NCI-H2029 (cell line): ENCODE measurements at regions not wholly inside any gene's neighbourhood (a gene's known extent, or its start where the extent isn't known, plus 50 kb on each side); places are given as distances from the start of the nearest gene placed in this dataset.
"Not testable (repeated sequence)": the region's sequence is repeated elsewhere in the genome, so short reads cannot be mapped to it uniquely, and the experiment has no call there.

Source experiments
- DNase-seq: peaks from one replicate; lab custom pipeline; 2025; lab: John Stamatoyannopoulos, UW

DNA sequence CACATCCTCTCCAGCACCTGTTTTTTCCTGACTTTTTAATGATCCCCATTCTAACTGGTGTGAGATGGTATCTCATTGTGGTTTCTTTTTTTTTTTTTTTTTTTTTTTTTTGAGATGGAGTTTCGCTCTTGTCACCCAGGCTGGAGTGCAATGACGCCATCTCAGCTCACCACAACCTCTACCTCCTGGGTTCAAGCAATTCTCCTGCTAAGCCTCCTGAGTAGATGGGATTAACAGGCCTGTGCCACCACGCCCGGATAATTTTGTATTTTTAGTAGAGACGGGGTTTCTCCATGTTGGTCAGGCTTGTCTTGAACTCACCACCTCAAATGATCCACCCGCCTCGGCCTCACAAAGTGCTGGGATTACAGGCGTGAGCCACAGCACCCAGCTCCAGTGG, 184.7 kb downstream of the C9orf152 start:
- DNase-seq = not testable (repeated sequence)

DNA sequence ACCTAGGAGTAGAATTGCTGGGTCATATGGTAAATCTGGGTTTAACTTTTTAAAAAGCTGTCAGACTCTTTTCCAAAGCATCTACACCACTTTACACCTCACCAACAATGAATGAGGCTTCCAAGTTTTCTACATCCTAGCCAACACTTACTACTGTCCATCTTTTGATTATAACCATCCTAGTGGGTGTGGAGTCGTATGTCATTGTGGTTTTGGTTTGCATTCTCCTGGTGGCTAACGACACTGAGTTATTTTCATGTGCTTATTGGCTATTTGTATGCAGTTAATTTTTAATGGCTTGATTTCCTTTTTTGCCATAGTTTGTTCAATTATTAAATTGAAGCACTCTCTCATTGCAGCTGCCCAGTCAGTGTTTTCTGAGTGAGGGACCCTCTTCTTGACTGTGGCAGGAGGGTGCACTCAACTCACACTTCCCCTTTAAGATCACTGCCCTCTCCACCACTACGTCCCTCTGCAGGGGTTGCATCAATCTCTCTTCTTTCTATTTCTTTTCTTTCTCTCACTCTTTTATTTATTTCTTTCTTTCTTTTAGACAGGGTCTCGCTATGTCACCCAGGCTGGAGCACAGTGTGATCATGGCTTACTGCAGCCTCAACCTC, 182.3 kb downstream of the C9orf152 start:
- no peak for DNase-seq

- DNase-seq = no peak
Observed at GRCh38 chr9:110027671-110028081, 180.3 kb downstream of the C9orf152 start.

DNA sequence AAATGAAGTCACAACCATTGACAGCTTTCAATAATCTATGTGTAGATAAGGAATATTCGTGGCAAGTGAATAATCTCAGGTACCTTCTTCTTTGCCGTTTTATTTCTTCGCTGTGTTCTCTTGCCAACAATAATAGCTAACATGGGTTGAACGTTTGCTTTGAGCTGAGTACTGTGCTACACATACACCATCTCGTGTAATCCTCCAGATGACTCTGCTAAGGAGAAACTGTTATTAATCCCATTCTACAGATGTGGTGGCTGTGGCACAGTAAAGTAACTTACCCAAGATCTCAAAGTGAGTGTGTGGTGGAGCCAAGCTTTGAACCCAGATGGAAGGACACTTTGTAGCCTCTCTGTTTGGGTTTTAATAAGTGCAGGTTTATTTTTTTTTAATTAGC, 179.7 kb downstream of the C9orf152 start:
- no peak for DNase-seq

DNA sequence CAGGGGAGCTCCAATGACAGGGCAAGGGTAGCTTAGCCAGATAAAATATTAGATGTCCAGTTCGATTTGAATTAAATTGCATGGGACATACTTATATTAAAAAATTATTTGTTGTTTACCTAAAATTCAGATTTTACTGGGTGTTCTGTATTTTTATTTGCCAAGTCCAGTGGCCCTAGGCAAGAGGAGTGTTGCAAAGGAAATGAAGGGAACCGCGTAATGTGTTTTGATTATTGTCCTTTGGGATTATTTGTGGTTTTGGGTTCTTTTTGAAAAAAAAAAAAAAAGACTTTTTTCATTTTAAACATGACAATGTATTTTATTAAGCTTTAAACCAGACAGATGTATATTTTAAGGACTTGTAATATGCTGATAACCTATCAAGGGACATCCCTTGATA, 179.3 kb downstream of the C9orf152 start:
- no peak for DNase-seq

DNA sequence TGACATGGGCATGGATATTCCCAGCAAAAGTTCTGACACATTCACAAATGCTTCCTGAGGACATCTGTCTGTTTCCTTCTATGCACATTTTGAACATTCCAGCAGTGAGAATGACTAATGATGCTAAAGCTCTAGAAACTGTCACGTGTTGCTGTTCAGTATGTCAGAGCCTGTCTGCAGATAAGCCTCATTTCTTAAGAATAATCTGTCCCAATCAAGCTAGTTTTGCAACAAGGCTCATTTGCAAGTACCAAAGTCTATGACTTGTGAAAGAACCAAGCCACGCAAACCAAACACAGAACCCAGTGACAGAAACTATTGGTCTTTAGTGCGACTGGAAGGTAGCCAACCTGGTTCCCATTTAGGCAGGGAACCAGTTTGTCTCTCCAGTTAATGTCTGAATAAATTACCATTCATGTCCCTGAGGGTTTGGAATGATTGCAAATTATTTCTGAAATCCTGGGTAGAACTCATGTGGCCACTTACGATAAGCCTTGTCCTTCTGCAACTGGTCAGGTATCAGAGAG, 178.5 kb downstream of the C9orf152 start:
- DNase-seq = no peak

DNA sequence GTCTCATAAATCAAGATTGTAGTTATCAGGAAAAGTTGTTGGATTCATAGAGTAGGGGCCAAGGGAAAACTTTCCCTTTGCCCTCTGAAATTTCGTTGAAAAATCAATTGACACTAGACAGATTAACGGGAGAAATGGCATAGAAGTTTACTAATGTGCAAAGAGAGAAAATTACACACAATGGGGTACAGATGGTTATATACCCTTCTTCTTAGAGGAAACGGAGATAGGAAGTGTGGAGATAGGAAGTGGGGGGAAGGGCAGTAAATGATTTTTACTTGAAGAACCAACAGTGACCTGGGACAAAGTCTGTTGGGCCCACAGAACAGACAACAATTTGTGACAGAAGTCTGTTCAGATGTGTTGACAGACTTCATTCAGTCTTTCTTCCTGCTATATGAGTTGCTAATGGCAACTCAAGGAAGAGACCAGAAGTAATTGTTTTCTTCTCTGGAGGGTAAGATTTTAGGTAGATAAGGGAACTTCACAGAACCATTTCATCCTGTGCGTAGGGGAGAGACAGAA, 177.9 kb downstream of the C9orf152 start:
- DNase-seq = no peak

GRCh38 chr9:110030632-110031031, 177.3 kb downstream of the C9orf152 start:
- no peak for DNase-seq

- no peak for DNase-seq
Observed at GRCh38 chr9:110031511-110032173, 176.3 kb downstream of the C9orf152 start.

DNA sequence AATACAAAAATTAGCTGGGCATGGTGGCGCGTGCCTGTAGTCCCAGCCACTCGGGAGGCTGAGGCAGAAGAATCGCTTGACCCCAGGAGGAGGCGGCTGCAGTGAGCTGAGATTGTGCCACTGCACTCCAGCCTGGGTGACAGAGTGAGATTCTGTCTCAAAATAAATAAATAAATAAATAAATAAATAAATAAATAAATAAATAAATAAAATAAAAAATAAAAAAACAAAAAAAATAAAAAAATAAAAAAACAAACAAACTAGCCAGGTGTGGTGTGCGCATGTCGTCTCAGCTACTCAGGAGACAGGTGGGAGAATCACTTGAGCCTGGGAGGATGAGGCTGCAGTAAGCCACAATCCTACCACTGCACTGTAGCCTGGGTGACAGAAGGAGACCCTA, 175.4 kb downstream of the C9orf152 start:
- not testable (repeated sequence) for DNase-seq

DNA sequence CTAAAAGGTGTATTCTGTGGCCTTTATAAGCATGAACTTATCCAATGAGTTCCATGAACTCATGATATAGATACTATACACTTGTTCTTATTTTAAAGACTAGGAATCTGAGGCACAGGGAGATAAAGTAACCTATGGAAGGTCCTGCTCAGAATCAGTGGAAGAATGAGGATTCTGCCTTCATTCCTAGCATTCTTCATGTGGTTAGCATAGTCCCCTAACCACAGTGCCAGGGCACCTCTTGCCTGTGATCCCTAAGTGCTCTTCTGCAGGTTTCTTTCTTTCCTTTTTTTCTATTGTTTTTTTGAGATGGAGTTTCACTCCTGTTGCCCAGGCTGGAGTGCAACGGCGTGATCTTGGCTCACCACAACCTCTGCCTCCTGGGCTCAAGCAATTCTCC, 174.1 kb downstream of the C9orf152 start:
- DNase-seq = no peak

- DNase-seq = peak; percentile 70
Observed at GRCh38 chr9:110036286-110036685, 171.7 kb downstream of the C9orf152 start.

DNA sequence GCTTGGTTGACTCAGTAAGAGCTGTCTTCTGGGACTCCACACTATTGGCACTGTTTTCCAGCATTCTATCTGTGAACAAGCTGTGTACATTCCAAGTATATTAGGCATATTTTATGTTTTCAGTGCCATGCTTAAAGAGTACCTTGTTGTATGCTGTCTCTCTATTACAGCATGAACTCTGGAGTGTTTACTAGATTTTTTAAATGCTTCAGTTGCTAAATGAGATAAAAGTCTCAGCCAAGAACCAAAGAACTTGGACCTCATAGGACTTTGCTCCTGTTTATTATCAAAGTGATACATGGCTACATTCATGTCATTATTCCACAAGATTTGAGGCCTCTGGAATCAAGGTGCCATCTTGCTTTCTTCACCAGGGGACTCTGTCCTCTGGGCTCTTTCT, 167.2 kb downstream of the C9orf152 start:
- DNase-seq = no peak

- DNase-seq = no peak
Observed at GRCh38 chr9:110041452-110041851, 166.5 kb downstream of the C9orf152 start.

DNA sequence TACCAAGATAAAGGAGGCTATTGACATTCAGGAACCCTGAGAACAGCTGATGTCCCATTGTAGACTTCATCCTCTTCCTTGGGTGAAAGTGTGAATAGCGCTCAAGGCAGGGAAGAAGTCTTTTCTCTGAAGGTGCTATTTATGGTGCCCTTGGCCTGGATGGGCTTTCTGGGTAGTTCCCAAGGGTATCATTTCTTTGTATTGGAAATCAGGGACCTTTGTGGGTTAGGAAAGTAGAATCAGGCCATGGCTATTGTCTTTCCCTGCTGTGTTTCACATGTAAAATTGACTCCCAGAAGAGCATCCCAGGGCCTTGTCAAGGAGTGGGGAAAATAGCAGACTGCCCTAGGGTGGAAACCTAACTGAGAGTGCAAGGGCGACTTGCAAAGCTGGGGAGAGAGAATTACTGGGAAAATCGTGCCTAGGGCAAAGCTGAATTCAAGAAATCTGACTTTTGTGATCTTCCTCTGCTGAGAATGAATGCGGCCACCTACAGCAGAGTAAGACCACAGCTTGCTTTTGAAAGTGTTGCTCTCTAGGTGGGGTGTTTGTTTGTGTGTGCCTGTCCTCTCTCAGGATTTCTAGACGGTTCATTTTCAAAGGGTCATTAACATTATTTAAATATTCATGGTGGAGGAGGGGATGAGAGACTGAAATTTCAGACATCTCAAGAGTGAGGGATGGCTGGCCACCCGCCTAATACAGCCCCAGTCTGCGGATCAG, 160.6 kb downstream of the C9orf152 start:
- no peak for DNase-seq

GRCh38 chr9:110047955-110048402, 160.0 kb downstream of the C9orf152 start:
- DNase-seq = no peak

GRCh38 chr9:110048403-110048975, 159.5 kb downstream of the C9orf152 start:
- peak; percentile 62 for DNase-seq

GRCh38 chr9:110048976-110049698, 158.8 kb downstream of the C9orf152 start:
- no peak for DNase-seq

GRCh38 chr9:110049699-110050450, 158.1 kb downstream of the C9orf152 start:
- no peak for DNase-seq

DNA sequence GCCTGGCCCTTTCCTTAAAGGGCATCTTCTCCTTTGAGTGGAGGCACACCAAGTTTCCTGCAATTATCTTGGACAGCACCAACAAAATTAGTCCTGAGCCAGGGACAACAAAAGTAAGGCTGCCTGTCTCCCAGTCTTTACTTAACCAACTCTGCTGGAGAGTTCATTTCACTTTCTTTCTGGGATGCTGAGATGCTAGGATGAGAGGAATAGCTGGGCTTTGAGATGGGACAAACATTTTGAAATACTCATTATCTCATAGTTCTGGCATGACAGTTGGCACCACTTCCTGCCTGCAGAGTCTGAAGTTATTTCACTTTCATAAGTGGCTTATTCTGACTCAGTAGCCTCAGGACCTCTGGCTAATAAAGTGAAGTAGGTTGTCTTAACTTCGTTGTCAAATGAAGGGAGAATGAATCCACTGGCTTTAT, 157.0 kb downstream of the C9orf152 start:
- no peak for DNase-seq

DNA sequence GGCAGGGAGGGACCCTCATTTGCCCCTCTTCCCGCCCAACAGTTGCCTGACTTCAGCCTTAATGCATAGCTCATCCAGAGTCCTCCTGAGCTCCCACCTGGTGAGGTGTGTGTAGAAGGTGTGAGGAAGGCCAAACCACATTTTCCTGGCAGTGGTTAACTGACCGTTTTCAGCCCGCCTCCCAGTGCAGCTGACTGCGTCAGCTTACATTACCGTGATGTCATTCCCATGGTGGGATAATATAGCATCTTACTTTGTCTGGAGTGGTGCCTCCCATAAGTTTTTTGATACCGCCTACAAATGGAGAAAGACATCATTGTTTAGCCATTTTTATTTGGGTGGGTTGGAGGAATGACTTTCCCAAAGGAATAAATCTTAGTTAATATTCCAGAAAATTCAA, 151.9 kb downstream of the C9orf152 start:
- DNase-seq = no peak
